PFSK-1 (cell line): ENCODE measurements at regions not wholly inside any gene's neighbourhood (a gene's known extent, or its start where the extent isn't known, plus 50 kb on each side); places are given as distances from the start of the nearest gene placed in this dataset.

ENCODE experiments used
- FOXP2 ChIP-seq: optimal IDR thresholded peaks from 2 replicates; pipeline ENCODE3; 2011; ENCODE audit warnings: borderline replicate concordance, control low read depth, inconsistent platforms; ENCODE audit not compliant: insufficient read depth; ENCODE audit errors: extremely low read length, extremely low read depth
- POLR2AphosphoS5 ChIP-seq: IDR thresholded peaks from 2 replicates; pipeline ENCODE4 v1.6.1; 2012; ENCODE audit warnings: low read depth, mild to moderate bottlenecking, control low read depth, low read length, moderate library complexity
- SIN3A ChIP-seq: IDR thresholded peaks from 2 replicates; pipeline ENCODE4 v1.6.1; 2012; ENCODE audit warnings: mild to moderate bottlenecking, low read length, moderate library complexity, borderline replicate concordance; ENCODE audit not compliant: insufficient read depth
- TAF1 ChIP-seq: IDR thresholded peaks from 2 replicates; pipeline ENCODE4 v1.6.1; 2012; ENCODE audit warnings: low read length, control low read depth, borderline replicate concordance; ENCODE audit not compliant: insufficient read depth
- TF ChIP-seq, protein P1 (sequence below), 2 experiments: IDR thresholded peaks; 2 replicates each; pipeline versions ENCODE4 v1.6.1 to v1.8.0; 2011 to 2012; ENCODE audit warnings: low read depth in 2 of 2, low read length in 2 of 2, control low read depth in 1 of 2, inconsistent platforms in 1 of 2, mild to moderate bottlenecking in 1 of 2, moderate library complexity in 1 of 2; ENCODE audit not compliant: insufficient read depth in 1 of 2

DNA sequence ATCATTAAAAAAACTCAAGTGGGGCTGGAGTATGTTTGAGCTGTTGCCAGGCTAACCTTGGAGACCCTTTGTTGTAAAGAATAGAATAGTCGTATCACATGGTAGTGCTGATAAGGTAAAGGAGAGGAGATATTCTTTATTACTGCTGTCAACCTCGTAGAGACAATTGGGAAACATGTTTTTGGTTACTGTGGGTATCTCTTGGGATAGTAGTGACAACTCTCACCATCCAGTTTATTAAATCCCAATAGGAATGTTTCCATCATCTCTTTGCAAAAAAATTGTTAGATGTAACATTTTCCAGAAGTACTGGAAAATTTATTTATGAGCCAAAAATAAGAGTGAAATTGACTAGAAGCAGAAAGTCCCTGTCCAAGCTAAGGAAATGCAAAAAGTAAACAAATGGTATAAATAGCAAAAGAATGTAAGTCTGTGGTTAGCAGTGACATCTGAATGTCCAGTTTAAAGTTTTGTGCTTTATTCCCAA, 829.3 kb upstream of the CITED2 start:
- TF ChIP-seq, protein P1, sequence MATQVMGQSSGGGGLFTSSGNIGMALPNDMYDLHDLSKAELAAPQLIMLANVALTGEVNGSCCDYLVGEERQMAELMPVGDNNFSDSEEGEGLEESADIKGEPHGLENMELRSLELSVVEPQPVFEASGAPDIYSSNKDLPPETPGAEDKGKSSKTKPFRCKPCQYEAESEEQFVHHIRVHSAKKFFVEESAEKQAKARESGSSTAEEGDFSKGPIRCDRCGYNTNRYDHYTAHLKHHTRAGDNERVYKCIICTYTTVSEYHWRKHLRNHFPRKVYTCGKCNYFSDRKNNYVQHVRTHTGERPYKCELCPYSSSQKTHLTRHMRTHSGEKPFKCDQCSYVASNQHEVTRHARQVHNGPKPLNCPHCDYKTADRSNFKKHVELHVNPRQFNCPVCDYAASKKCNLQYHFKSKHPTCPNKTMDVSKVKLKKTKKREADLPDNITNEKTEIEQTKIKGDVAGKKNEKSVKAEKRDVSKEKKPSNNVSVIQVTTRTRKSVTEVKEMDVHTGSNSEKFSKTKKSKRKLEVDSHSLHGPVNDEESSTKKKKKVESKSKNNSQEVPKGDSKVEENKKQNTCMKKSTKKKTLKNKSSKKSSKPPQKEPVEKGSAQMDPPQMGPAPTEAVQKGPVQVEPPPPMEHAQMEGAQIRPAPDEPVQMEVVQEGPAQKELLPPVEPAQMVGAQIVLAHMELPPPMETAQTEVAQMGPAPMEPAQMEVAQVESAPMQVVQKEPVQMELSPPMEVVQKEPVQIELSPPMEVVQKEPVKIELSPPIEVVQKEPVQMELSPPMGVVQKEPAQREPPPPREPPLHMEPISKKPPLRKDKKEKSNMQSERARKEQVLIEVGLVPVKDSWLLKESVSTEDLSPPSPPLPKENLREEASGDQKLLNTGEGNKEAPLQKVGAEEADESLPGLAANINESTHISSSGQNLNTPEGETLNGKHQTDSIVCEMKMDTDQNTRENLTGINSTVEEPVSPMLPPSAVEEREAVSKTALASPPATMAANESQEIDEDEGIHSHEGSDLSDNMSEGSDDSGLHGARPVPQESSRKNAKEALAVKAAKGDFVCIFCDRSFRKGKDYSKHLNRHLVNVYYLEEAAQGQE (IDR thresholded peaks at IDR 0.05; ENCODE audit: insufficient read depth in 1 of 2, low read depth in 2 of 2, low read length in 2 of 2) = no peak
- TF ChIP-seq FOXP2 (no peak), POLR2AphosphoS5 (no peak), SIN3A (no peak), TAF1 (no peak)

DNA sequence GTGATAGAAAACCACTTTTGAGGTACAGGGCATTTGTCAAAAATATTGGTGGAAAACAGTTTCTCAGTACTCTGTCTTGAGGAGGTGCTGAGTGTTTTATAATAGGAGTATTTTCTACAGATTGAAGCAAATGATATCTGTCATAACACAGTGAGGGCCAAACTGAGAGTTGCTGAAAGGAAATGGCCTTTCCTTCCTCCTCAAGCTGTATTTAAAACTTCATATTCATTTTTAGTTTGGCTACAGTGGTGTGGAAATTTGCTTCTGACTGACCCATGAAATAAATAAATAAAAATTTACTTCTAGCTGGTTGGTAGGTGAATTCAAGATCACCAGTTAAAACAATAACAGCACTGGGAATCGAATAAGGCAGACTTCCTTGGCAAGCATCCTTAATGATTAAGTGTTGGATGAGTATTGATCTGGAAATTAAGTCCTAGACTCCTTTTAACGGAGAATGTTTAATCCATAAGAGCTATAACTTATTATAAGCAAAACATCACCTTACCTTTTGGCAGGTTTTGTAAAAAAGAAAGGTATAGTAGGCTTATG, 828.6 kb upstream of the CITED2 start:
- TF ChIP-seq, protein P1 (IDR thresholded peaks at IDR 0.05; ENCODE audit: insufficient read depth in 1 of 2, low read depth in 2 of 2, low read length in 2 of 2) = no peak
- TF ChIP-seq TAF1 (no peak), POLR2AphosphoS5 (no peak), SIN3A (no peak)

- TF ChIP-seq, protein P1 (IDR thresholded peaks at IDR 0.05; ENCODE audit: insufficient read depth in 1 of 2, low read depth in 2 of 2, low read length in 2 of 2) = no peak
- no peak for TF ChIP-seq TAF1
- TF ChIP-seq SIN3A = no peak
- TF ChIP-seq FOXP2 = no peak
- no peak for TF ChIP-seq POLR2AphosphoS5
Observed at GRCh38 chr6:140201787-140202458, 827.5 kb upstream of the CITED2 start.

DNA sequence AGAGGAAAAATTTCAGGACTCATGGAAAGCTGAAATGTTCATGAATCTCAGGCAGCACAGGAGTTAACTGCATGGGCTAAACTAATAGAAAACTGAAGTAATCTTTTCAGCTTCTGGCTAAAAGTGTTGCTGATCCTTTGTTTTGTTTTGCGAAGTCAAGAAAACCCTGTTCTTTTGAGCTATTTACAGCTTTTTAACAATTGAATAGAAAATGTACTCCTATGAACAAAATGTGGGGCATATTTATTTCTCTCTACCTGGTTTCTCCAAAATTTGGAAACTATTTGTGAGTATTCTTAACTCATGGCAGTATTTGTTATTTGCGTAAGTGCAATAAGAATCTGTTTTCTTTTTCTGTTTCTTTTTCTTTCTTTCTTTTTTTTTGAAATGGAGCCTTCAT, 818.8 kb upstream of the CITED2 start:
- TF ChIP-seq TAF1 (no peak), POLR2AphosphoS5 (no peak), FOXP2 (no peak), SIN3A (no peak)
- TF ChIP-seq, protein P1 (IDR thresholded peaks at IDR 0.05; ENCODE audit: insufficient read depth in 1 of 2, low read depth in 2 of 2, low read length in 2 of 2) = no peak

GRCh38 chr6:140192018-140192417, 817.6 kb upstream of the CITED2 start:
- no peak for TF ChIP-seq FOXP2
- TF ChIP-seq SIN3A = no peak
- no peak for TF ChIP-seq TAF1
- TF ChIP-seq POLR2AphosphoS5 = no peak
- TF ChIP-seq, protein P1 (IDR thresholded peaks at IDR 0.05; ENCODE audit: insufficient read depth in 1 of 2, low read depth in 2 of 2, low read length in 2 of 2) = no peak
